ENCODE measurements at regions not wholly inside any gene's neighbourhood (a gene's known extent, or its start where the extent isn't known, plus 50 kb on each side); places are given as distances from the start of the nearest gene placed in this dataset.
"Not testable (repeated sequence)": the region's sequence is repeated elsewhere in the genome, so short reads cannot be mapped to it uniquely, and the experiment has no call there.

DNA sequence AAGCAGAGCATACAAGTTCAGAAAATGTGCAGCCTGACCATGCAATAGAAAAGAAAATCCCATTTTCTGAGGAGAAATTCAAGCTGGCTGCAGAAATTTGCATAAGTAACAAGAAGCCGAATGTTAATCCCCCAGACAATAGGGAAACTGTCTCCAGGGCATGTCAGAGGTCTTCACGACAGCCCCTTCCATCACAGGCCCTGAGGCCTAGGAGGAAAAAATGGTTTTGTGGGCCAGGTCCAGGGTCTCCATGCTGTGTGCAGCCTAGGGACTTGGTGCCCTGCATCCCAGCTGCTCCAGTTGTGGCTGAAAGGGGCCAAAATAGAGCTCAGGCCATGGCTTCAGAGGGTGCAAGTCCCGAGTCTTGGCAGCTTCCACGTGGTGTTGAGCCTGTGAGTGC, 225.8 kb upstream of the MSX2 start:
- not testable (repeated sequence) for DNase-seq

DNA sequence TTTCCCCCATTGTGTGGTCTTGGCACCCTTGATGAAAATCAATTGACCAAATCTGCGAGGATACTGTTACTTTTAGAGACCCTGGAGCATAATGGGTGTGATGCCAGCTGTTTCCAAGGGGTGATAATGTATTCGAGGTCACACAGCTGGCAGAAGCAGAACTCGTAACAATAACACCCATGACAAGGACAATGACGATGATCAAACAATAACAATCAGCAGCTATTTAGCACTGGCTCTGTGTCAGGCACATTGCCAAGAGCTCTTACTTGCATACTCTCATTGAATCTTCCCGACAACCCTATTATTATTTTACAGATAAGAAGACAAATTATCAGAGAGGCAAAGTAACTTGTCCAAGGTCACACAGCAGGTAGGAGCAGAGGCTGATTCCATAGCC, 223.7 kb upstream of the MSX2 start:
- DNase-seq = no peak

DNA sequence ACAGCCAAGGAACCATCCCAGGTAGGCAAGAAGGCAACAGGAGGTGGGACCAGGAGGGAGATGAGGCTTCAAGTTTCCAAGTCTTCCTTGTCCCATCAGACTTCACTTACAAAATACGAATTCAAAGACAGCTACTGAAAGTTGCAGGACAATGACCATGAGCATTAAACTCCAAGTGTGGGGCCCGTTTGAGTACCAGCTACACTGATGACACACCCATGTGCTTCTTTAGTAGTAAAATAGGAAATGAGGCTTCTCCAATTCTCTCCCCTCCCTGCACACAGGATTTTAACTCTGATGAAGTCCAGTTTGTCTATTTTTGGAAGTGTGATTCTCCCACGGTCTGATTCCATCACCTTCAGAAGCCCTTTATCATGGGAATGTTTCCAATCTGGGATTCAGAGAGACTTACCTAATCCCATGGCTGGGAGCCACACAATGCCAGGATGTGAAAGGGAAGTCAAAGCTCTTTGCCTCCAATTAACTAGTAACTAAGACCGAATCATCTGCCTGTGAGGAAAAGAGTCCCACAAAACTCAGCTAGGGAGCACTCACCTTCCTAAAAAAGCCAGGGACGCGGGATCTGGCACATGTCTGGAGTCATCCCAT, 222.8 kb upstream of the MSX2 start:
- no peak for DNase-seq

DNA sequence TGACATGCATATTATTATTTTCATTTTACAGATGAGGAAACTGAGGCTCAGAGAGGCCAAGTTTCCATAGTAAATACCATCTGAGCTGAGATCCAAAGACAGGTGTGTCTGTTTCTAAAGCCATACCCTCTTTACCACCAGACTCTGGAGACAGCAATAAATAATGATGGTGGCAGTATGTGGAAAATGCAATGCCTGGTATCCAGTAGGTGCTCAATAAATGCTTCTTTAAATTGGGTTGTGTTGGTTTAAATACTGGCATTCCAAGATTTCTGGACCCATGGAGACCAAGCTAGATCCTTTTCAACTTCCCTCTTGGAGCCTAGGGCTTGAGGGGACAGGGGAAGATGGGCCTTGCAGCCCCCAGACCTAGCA, 221.3 kb upstream of the MSX2 start:
- DNase-seq = no peak

DNA sequence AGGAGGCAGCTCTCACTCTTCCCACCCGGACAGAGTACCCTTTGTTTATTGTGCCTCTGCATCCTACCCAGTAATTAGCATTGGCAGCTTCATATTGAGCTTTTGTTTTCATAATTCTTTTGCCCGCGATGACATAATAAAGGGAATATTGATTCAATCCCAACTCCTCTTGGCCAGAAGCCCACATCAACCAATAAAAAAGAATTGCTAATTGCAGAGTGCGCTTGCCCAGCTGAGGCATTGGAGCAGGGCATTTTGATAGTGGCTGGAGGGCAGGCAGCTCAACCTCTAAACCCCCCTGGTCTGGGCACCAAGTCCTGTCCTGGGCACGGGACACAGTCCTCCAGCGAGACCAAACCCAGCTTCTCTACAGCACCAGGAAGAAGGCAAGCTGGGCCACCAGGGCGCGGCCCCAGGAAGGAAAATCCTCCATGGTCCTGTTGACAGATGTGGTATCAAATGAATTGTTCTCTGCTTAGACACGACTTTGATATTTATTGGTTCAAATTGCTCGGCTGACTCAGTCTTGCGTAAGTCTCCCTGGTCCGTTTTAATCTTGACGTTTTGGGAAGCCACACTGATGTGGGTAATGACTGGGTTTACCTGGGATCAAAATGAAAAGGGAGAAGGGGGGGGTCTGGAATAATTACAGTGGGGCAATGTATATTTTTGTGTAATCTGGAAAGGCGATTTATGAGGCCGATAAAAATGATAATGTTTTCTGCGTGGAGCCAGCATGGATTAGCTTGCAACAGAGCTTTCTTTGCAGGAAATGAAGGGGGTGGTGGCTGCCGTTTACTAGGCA, 220.7 kb upstream of the MSX2 start:
- no peak for DNase-seq

DNA sequence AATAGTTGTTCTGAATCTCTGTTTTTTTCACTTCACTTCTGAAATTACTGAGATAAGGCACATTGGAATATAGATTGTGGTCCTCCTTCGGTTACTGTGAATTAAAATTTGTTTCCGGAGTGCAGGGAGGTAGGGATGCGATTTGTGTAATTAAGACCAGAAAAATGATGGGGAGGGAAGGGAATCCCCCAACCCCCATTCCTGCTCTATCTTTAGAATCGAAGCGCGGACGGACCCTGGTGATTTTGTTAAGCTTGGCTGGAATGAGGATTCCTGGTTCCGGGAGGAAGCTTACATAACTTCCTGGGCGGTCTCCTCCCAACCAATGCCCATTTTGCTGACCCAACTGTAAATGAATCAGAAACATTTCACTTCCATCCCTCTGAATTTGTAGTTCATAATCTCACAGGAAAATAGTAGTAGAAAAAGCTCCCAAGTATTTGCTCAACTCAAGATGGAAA, 220.1 kb upstream of the MSX2 start:
- DNase-seq = no peak

DNA sequence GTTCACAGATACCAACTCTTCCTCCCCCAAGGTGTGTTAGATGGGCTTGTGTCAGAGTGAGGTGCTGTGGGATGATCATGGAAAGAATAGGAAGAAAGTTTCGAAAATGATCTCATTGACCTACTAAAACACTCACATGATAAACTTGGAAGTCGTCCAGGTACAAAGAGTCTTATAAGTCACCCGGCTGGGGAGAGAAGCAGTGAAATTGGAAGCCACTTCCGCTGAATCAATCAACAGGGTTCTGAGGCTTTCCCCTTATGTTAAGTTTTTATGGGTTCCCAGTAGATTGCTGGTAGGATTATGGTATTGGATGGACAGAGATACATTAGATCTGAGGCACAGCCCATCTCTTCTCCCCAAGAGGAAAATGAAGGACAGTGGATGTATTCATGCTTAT, 218.8 kb upstream of the MSX2 start:
- DNase-seq = no peak

DNA sequence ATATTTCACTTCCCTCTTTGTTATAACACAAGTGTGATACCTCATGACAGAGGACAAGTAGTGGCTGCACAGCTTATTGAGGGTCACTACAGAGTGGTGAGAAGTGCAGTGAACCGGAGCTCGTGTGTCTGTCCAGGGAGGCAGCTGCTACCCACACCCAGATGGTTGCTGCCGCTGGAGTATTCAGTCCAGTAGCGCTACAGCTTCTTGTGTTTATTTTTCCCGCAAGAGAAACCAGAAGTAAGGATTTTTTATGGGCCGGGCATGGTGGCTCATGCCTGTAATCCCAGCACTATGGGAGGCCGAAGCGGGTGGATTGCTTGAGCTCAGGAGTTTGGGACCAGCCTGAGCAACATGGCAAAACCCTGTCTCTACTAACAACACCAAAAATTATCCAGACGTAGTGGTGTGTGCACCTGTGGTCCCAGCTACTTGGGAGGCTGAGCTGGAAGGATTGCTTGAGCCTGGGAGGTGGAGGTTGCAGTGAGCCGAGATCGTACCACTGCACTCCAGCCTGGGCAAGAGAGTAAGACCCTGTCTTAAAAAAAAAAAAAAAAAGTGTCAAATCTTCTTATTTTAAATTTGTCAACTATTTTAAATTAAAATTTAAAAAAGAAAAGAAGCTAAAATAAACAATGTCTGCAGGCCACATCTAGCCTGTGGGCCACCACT, 213.5 kb upstream of the MSX2 start:
- not testable (repeated sequence) for DNase-seq

DNA sequence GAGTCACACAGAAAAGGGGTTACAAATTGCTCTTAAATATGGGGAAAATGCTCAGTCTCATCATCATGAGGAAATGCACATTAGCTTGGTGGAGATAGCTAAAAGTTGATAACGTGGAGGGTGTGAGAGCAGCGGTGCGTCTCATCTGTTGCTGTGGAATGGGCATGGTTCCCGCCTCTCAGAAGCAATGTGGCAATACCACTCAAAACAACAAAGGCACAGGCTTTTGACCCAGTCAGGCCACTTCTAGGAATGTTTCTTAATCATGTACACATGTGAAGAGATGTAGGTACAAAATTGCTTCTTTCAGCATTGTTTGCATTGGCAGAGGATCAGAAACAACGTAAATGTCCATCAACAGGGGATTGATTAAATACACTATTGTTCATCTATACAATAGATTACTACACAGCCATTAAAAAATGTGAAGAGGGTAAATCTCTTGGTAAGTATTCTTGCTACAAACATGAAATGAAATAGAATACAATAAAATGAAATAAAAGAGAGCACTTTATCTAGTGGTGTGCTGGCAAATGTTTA, 212.6 kb upstream of the MSX2 start:
- DNase-seq = no peak

DNA sequence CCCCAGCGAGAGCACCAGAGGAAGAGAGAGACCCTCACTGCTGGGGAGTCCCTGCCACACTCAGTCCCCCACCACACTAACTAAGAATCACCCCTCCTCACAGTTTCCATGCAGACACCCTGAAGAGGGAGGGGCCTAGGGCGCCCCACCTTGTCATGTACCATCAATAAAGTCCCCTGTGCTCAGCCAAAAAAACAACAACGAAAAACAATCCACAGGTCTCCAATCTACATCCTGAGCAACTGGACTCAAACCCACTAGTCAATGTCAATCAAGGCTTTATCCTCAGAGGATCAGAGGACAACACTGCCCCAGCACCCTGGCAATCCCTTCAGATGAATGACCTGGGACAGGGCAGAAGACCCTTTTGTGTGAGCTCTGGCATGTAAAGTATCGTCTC, 210.1 kb upstream of the MSX2 start:
- no peak for DNase-seq

DNA sequence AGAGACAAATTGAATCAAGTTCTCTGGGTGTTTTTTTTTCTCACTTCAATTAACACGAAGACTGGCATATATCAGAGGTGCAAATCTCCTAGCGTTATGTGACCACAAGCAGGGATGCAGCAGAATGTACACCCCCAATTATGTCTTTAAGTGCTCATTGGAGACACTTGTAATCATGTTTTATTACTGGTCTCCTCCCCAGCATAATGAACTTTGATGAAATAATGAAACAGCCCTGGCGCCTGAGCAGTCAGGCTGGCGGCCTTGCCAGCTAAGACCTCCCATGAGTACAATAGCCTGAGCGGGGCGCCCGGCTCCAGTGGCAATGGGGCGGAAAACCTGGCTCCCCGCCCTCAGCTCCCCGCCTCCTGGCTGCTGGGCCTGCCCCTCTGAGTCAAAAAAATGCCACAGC, 209.4 kb upstream of the MSX2 start:
- no peak for DNase-seq

DNA sequence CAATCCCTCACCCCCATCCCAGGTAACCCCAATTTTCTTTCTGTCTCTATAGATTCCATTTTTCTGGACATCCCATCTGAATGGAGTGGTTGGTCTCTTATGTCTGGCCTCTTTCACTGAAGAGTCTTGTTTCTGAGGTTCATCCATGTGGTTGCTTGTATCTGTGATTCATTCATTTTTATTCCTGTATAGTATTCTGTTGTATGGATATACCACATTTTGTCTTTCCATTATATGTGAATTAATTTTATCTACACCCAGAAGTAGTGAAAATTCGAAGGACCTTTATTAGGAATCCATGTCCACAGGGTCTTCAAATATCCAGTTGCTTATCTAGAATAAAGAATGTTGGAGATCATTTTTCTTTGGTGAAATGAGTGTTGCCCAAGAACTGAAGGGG, 207.6 kb upstream of the MSX2 start:
- DNase-seq = no peak

DNA sequence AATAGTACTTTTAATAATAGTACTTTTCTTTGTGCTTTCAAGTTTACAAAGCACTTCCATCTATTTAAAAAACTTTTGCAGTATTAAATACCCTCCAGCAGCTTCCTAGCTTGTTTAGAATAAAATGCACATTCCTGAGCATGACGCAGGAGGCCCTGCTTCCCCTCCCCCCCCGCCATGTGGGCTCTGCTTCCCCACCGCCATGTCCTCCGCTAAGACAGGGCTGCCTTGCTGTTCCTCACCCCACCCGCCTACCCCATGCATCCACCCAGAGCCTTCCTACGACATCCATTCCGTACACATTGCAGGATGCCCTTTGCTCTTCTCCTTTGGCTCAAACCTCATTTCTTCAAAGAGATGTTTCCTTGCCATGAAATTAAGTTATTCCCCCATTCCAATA, 205.9 kb upstream of the MSX2 start:
- no peak for DNase-seq

DNA sequence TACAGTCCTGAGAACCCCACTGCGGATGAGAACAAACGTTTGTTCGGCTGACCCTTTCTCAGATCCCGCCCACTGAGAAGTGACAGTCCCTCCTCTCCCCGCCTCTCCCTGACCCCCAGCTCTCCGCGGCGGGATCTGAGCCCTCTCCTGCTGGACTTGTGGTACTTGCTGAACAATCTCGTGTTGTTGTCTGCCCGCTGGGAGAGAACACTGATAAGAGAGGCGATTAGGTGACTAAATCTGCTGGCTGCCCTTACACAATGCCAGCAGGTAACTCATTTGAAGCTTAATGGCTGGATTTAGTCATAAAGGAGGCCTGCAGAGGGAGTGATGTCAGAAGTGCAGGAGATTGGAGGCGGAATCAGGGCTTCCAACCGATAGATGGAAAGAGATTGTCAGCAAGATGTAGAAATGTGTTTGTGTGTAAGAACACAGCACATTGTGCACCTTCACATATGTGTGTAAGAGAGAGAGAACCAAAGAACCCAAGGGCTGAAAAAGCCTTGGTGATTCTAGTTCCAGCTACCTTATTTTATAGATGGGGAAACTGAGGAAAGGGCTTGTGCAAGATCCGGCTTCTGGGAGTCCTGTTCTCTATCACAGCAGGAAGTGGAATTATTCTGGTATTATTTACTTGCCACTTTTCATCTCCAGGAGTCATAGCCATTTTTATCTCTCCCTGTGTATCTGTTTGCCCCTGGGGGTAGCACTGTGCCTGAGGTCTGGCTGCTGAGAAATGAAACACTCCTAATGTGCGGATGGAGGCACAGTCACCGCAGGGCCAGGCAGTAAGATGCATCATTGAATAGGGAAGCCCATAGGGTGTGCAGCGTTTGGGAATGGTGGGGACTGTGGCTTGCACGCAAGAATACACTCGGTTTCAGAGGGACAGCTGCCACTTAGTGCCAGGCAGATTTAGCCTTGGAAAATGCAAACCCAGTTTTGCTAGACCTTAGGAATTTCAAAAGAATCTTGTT, 203.7 kb upstream of the MSX2 start:
- no peak for DNase-seq

DNA sequence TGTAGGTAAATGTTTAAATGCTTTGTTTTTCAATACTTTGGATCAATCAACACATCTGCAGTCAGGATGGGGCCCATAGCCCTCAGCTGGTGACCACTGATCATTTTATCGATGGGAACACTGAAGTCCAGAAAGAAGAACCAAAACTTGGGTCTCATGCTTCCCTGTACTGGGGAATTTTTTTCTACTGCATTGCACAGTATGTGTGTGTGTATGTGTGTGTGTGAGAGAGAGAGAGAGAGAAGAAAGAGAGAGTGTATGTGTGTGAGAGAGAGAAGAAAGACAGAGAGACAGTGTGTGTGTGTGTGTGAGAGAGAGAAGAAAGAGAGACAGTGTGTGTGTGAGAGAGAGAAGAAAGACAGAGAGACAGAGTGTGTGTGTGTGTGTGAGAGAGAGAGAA, 202.9 kb upstream of the MSX2 start:
- no peak for DNase-seq

DNA sequence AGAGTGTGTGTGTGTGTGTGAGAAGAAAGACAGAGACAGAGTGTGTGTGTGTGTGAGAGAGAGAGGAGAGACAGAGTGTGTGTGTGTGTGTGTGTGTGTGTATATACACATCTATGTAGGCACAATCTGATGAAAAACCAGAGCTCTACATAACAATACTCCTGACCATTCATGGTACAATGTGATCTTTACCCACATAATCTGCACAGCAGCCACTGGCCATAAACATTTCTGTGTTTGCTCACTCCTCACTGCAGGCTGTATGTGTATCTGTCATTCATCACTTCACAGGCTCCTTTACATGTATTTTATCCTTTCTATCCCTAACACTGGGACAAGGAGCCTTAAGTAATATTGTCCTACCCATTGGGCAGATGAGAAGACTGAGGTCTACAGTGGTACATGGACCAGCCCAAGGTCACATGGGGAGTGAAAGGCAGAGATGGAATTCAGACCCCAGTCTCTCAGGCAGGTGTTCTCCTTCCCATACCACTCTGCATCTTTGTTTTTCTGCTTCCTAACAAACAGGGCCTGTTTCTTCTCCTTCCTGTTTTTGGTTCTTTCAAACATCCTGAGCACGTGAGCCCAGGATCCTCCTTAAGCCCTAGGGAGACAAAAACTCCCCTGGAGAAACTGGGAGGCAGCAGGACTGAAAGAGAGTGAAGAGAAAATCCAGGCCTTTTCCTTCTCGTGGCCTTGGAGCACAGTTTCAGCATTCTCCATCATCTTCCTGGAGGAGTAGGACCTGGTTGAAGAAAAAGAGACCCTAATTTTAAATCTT, 201.7 kb upstream of the MSX2 start:
- no peak for DNase-seq

DNA sequence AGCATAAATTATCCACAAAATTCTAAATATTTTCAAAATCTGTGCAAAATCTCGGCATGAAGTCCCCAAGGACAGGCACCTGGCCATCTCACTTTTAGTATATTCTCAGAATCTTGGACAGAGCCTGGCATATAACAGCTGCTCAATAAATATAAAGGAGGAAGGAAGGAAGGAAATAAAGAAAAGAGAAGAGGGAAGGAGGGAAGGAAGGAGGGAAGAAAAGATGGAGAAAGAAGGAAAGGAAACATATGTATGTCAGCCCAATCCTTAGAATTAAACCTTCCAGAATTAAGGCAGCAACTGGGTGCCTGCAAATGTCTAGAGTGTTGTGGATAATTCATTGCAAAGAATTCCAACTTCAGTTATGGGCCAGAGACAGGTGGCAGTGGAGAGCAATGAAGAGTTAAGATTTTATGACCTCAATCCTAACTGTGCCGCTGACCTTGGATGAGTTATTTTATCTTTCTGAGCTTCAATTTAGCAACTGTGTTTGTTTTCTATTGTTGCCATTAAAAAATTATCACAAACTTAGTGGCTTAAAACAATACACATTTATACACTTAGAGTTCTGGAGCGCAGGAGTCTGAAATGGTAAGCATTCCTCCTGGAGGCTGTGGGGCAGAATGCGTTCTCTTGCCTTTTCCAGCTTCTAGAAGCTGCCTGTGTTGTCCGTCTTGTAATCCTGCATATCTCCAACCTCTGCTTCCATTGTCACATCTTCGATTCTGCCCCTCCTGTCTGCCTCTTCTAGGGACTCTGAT, 200.9 kb upstream of the MSX2 start:
- DNase-seq = no peak

DNA sequence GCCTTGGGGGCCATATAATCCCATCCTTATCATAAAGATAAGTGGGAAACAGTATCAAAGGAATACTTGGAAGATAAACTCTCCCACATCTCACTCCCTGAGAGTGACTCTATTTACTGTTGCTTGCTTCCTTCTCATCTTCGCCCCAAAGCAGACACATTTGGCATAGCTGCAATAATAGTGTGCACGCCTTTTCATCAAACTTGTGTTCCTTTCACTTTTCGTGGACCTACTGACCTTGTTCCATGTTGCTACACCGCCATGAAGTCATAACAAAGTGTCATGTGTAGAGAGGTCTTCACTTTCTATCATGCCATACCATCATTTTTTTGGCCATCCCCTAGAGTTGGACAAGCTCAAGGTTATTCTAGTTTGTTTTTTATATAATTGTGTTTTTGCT, 200.0 kb upstream of the MSX2 start:
- no peak for DNase-seq

DNA sequence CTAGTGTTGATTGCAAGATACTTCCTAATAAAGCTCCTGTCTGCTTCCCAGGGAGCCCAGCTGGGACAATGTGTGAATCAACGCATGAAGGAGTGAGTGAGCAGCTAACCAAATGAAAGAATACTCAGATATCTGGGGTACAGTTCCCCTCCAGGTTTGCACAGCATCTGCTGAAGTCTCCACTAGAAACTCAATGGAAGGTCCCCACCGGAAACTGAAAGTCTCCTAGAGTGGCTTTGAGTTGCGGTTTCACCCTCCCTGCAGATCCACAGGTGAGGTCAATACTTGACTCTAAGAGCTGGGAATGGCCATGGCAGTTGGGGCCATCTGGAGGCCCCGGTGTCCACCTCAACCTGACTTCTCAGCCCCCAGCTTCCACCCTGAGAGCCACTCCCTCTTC, 198.2 kb upstream of the MSX2 start:
- DNase-seq = no peak

DNA sequence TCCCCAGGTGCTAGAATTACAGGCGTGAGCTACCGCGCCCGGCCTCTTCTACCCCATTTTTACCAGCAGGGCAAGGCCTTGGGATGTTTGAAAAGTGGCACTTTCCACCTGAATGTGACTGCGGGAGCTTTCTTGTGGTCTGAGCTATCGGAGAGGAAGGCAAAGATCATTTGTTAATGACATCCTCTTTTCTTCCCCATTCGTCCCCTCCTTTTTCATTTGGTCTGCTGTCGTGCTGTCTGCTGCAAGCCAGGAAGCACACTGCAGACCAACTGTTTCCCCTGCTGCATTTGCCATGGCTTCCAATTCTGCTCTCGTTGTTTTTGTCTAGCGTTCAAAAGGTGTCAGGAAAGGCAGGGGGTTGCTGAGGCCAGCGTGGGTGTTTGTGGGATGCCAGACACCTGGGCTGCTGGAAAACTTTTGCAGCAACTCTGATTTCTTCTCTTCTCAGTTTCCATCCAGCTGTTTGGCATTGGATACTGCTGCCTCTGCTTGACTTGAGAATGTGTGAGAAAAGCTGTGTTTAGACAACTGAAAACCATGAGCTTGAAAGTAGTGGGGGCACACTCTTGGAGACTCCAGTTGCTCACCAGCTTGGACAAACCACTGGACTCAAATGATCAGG, 196.4 kb upstream of the MSX2 start:
- DNase-seq = no peak
